Urinary bladder (tissue), 3 donors: ENCODE measurements at regions not wholly inside any gene's neighbourhood (a gene's known extent, or its start where the extent isn't known, plus 50 kb on each side); places are given as distances from the start of the nearest gene placed in this dataset.

Source experiments
- DNase-seq: peaks from one replicate; pipeline ENCODE4 v3.0.0-alpha.2; 2015; ENCODE audit errors: extremely low spot score
- H3K27ac ChIP-seq: one replicate; pipeline ENCODE4 v1.5.1; 2013; ENCODE audit warnings: low read depth, mild to moderate bottlenecking, moderate library complexity
- H3K36me3 ChIP-seq: one replicate; pipeline ENCODE4 v1.6.1; 2013; ENCODE audit warnings: mild to moderate bottlenecking, moderate library complexity; ENCODE audit not compliant: insufficient read depth
- H3K4me1 ChIP-seq: one replicate; pipeline ENCODE4 v1.6.1; 2013; ENCODE audit warnings: mild to moderate bottlenecking, moderate library complexity; ENCODE audit not compliant: insufficient read depth
- H3K4me3 ChIP-seq: one replicate; pipeline ENCODE4 v1.5.1; 2013; ENCODE audit warnings: low read depth, low read length
- WGBS: extraction: QIAGEN DNeasy Blood & Tissue Kit; methylation state at CpG from one replicate; pipeline ENCODE4 v1.1.7; 2013; 5-methylcytosine and 5-hydroxymethylcytosine counted together
- donor health status: healthy with polysubstance abuse.
- donor health status: healthy.

DNA sequence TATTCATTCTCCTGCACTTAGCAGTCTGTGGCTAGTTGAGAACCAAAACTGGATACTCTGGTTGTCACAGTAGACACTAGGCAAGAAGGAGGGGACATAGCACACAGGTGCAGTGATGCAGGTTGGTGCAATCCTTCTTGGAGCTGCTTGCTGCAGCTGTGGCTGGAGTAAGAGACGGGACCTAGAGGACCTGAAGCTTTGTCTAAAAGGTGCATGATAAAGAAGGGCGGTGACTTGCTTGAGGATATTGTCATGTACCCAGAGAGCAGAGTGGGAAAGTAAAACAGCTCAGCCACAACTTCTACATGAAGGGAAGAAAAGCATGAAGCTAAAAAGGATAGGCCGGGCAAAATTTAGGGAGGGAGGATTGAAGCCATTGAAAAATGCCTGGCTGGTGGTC, 304.1 kb upstream of the KIRREL3 start:
- Histone ChIP-seq H3K4me3 (no peak overlapping the region), H3K27ac (no peak overlapping the region), H3K36me3 (no peaks in the 10 kb centered on the region), H3K4me1 (no peaks in the 10 kb centered on the region)
- DNase-seq = no peak
- 92% methylated on average over 3 of the region's 3 CpGs for WGBS

DNA sequence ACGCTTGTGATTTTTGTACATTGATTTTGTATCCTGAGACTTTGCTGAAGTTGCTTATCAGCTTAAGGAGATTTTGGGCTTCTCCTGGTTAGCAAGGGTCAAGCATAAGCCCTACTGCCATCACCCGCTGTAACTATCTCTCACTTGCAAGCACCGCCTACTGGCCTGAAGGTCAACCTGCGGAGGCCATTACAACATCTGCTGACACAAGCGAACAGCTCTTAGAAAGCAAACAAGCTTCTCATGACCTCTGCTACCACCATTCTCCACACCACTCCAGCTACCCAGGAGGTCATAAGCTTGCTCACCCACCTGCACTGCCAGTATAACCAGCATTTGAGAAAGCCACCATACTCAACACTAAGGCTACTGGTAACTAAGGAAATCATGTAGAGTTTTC, 288.4 kb upstream of the KIRREL3 start:
- Histone ChIP-seq H3K4me3 (no peak overlapping the region), H3K27ac (no peak overlapping the region), H3K36me3 (no peaks in the 10 kb centered on the region), H3K4me1 (no peaks in the 10 kb centered on the region)
- WGBS = 93% methylated on average over 4 of the region's 5 CpGs
- no peak for DNase-seq

- no peaks in the 10 kb centered on the region for H3K36me3 ChIP-seq
- WGBS = 89% methylated on average over 1 of the region's 1 CpG
- no peak for DNase-seq
- no peak overlapping the region for H3K27ac ChIP-seq
- no peak overlapping the region for H3K4me3 ChIP-seq
- no peaks in the 10 kb centered on the region for H3K4me1 ChIP-seq
Observed at GRCh38 chr11:127281534-127281933, 281.0 kb upstream of the KIRREL3 start.

DNA sequence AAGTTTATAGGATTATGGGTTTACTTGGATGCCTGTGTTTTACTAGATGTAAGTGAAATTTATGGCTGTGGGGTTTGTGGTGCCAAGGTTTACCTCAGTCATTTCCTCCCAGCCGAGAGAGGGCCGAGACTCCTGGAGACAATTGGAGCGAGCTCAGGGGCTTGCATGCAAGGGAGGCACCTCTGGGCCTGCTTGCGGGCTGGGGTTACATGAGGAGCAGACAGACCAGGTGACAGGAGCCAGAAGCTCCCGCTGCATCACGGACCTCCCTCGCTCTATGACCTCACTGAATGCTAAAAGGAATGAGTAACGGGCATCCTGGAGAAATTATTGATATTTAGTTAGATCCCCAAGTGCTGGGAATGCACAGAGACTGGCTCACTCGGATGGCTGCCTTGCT, 275.2 kb upstream of the KIRREL3 start:
- Histone ChIP-seq H3K4me1 (no peaks in the 10 kb centered on the region), H3K36me3 (no peaks in the 10 kb centered on the region), H3K4me3 (no peak overlapping the region), H3K27ac (no peak overlapping the region)
- no peak for DNase-seq
- 38% methylated on average over 9 of the region's 9 CpGs for WGBS

DNA sequence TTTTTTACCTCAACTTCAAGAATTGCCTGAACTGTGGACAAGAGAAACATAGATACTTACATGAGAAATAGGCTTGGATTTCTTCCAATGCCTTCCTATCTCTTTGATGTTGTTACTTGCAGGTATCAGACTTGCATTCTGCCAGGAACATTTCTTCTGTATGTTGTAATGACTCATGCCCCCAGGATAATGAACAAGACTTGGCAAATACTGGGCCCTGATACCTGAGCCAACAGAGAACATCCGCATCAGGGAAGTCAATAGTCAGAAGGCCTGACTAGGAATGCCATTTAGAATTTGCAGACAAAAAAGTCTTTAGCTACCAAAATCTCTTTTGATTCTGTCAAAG, 273.7 kb upstream of the KIRREL3 start:
- no peak overlapping the region for H3K4me3 ChIP-seq
- DNase-seq = no peak
- no peaks in the 10 kb centered on the region for H3K36me3 ChIP-seq
- no peaks in the 10 kb centered on the region for H3K4me1 ChIP-seq
- WGBS = 86% methylated on average over 1 of the region's 1 CpG
- H3K27ac ChIP-seq = no peak overlapping the region

GRCh38 chr11:127273593-127274327, 273.2 kb upstream of the KIRREL3 start:
- no peak overlapping the region for H3K27ac ChIP-seq
- no peak overlapping the region for H3K4me3 ChIP-seq
- no peaks in the 10 kb centered on the region for H3K4me1 ChIP-seq
- WGBS = 78% methylated on average over 5 of the region's 5 CpGs
- H3K36me3 ChIP-seq = no peaks in the 10 kb centered on the region
- DNase-seq = no peak

GRCh38 chr11:127270851-127271250, 270.3 kb upstream of the KIRREL3 start:
- H3K36me3 ChIP-seq = no peaks in the 10 kb centered on the region
- WGBS = 81% methylated on average over 2 of the region's 2 CpGs
- no peak for DNase-seq
- H3K27ac ChIP-seq = no peak overlapping the region
- no peaks in the 10 kb centered on the region for H3K4me1 ChIP-seq
- H3K4me3 ChIP-seq = no peak overlapping the region

DNA sequence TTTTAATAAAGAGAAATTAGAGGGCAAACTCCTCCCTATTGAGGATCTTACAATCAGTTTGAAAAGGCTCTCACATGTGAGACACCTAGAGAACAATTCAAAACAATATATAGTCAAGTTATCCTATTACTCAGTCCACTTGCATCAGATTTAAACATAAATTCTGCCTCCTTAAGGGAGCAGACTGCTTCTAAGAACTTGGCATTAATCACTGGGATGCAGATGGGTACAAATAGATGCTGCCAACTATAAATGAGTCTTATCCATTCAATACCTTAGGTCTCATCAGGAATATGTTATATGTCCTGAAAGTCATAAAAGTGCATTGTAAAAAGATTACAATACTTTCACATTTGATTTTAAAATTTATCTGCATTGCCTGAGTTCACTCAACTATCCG, 269.3 kb upstream of the KIRREL3 start:
- H3K4me3 ChIP-seq = no peak overlapping the region
- no peaks in the 10 kb centered on the region for H3K4me1 ChIP-seq
- no peaks in the 10 kb centered on the region for H3K36me3 ChIP-seq
- WGBS = 96% methylated on average over 1 of the region's 1 CpG
- no peak for DNase-seq
- no peak overlapping the region for H3K27ac ChIP-seq

DNA sequence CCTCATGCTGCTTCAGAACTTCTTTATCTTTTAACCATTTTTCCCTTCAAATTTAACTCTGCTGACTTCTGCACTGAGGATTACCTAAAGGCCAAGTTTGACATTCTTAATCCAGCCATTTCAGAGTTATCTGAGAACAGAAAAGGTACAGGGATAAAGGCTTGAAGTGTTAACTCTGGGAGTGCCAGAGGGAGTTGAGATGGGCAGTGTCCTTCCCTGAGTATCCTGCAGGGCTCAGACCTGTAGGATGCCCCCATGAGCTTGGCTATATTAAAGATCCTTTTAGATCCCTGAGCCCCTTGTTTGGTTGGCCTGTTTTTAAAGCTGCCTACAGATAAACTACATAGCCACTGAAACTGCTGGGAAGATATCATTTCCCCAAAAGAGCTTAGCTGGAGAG, 268.4 kb upstream of the KIRREL3 start:
- H3K4me1 ChIP-seq = no peaks in the 10 kb centered on the region
- no peak overlapping the region for H3K4me3 ChIP-seq
- H3K27ac ChIP-seq = no peak overlapping the region
- no peak for DNase-seq
- no peaks in the 10 kb centered on the region for H3K36me3 ChIP-seq

DNA sequence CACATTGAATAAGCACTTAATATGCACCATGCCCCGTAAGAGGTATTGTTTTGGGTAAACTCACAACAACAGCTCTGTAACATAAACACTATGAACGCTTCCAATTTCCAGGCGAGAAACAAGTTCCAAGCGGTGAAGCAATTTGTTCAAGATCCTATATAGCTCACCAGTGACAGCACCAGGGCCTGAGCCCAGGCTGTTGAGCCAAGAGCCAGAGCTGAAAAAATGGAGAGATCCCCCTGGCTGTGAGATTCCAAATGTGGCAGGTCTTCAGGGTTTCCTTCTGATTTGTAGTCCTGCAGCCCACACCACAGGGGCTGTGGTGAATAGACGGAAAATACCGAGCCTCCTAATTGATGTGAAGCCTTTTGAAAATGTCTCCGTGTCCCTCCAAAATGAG, 268.0 kb upstream of the KIRREL3 start:
- WGBS = 28% methylated on average over 7 of the region's 7 CpGs
- DNase-seq = no peak
- Histone ChIP-seq H3K27ac (no peak overlapping the region), H3K36me3 (no peaks in the 10 kb centered on the region), H3K4me3 (no peak overlapping the region), H3K4me1 (no peaks in the 10 kb centered on the region)

DNA sequence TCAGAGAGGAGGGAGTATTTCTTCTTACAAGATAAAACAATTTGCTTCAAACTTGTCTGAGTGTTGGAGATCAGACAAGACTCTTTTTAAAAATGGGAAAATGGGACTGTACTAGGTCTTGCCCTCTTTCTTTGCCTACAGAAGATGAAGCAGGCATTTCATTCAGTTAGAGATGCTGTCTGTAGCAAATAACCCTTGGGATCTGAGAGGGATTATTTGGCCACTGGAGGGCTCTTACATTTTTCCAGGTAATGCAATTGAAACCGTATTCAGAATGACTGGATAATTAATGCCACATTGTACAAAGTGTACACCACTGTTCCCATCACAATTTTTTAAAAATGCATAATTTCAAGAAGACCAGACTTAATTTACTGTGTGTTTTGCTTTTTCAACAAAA, 258.5 kb upstream of the KIRREL3 start:
- WGBS = 52% methylated on average over 1 of the region's 1 CpG
- Histone ChIP-seq H3K27ac (no peak overlapping the region), H3K36me3 (no peaks in the 10 kb centered on the region), H3K4me3 (no peak overlapping the region), H3K4me1 (no peaks in the 10 kb centered on the region)
- no peak for DNase-seq

DNA sequence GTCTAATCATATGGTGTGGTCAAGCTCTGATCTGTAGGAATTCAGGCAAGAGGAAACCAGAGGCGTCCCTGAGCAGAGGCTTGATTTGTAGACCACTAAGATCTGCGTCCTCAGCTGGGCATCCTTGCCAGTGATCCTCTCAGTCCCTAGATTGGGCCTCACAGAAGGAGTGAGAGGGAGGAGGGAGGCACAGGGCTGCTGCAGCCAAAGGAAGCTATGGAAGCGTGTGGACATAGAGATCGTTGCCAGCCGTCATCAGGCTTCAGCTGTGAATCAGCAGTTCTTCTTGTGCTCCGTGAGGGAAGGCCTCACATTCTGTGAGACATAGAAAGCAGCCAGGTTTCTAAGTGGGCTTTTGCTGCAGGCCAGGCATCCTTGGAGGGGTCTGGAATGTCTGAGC, 254.6 kb upstream of the KIRREL3 start:
- H3K36me3 ChIP-seq = no peaks in the 10 kb centered on the region
- H3K4me3 ChIP-seq = no peak overlapping the region
- no peak overlapping the region for H3K27ac ChIP-seq
- 32% methylated on average over 6 of the region's 6 CpGs for WGBS
- no peak for DNase-seq
- H3K4me1 ChIP-seq = peaks cover 1% of the 10 kb centered on the region

- no peaks in the 10 kb centered on the region for H3K36me3 ChIP-seq
- peaks cover 2% of the 10 kb centered on the region for H3K4me1 ChIP-seq
- H3K4me3 ChIP-seq = no peak overlapping the region
- no peak for DNase-seq
- 69% methylated on average over 3 of the region's 3 CpGs for WGBS
- no peak overlapping the region for H3K27ac ChIP-seq
Observed at GRCh38 chr11:127252321-127252720, 251.8 kb upstream of the KIRREL3 start.

- Histone ChIP-seq H3K27ac (no peak overlapping the region), H3K4me3 (no peak overlapping the region), H3K36me3 (no peaks in the 10 kb centered on the region), H3K4me1 (peaks cover 2% of the 10 kb centered on the region)
- DNase-seq = no peak
- WGBS = 94% methylated on average over 4 of the region's 4 CpGs
Observed at GRCh38 chr11:127249576-127249975, 249.0 kb upstream of the KIRREL3 start.

DNA sequence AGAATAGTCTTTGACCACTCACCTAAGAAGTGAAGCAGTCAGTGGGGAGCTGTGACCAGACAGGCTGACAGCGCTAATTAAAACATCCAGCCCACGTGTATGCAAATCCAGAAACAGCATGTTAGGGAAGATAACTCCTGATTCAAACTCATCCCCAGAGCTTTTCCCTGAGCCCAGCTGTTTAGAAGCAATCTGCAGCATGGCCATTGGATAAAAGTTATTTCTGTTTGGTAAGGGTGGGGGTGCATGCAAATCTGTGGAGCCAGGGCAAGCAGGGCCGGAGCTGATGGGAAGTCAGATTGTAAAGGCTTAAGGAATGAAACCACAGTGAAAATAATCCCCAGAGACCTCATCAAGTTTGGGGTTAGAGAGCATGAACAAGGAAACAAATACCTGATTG, 247.9 kb upstream of the KIRREL3 start:
- no peak for DNase-seq
- 70% methylated on average over 3 of the region's 3 CpGs for WGBS
- H3K27ac ChIP-seq = no peak overlapping the region
- no peak overlapping the region for H3K4me3 ChIP-seq
- peaks cover 2% of the 10 kb centered on the region for H3K4me1 ChIP-seq
- no peaks in the 10 kb centered on the region for H3K36me3 ChIP-seq
